H9 (cell line): ENCODE measurements at regions not wholly inside any gene's neighbourhood (a gene's known extent, or its start where the extent isn't known, plus 50 kb on each side); places are given as distances from the start of the nearest gene placed in this dataset.

Experiments
- DNase-seq: peaks from one replicate; pipeline ENCODE4 v3.0.0-alpha.2; 2017
- H2AFZ ChIP-seq: one replicate; pipeline ENCODE4 v1.6.1; 2013; ENCODE audit warnings: mild to moderate bottlenecking, low read length, control low read depth, moderate library complexity
- H2AK5ac ChIP-seq: 2 replicates; pipeline ENCODE4 v1.6.1; 2013; ENCODE audit warnings: low read length, control low read depth, mixed read lengths; ENCODE audit not compliant: insufficient read length
- H2BK120ac ChIP-seq: one replicate; pipeline ENCODE4 v1.6.1; 2013; ENCODE audit warnings: low read depth, mild to moderate bottlenecking, low read length, control low read depth, inconsistent platforms; ENCODE audit not compliant: poor library complexity, severe bottlenecking
- H2BK12ac ChIP-seq: 2 replicates; pipeline ENCODE4 v1.6.1; 2013; ENCODE audit warnings: low read length, control low read depth, mixed read lengths, low read depth; ENCODE audit not compliant: insufficient read length
- H2BK15ac ChIP-seq: 2 replicates; pipeline ENCODE4 v1.6.1; 2013; ENCODE audit warnings: low read depth, low read length, control low read depth
- H2BK20ac ChIP-seq: one replicate; pipeline ENCODE4 v1.6.1; 2013; ENCODE audit warnings: low read depth, mild to moderate bottlenecking, low read length, control low read depth, inconsistent platforms; ENCODE audit not compliant: poor library complexity, severe bottlenecking
- H2BK5ac ChIP-seq: 2 replicates; pipeline ENCODE4 v1.6.1; 2013; ENCODE audit warnings: low read length, control low read depth, mixed read lengths; ENCODE audit not compliant: insufficient read length
- H3K14ac ChIP-seq: 2 replicates; pipeline ENCODE4 v1.6.1; 2013; ENCODE audit warnings: low read length, control low read depth; ENCODE audit not compliant: insufficient read depth
- H3K18ac ChIP-seq: 2 replicates; pipeline ENCODE4 v1.6.1; 2013; ENCODE audit warnings: low read depth, mild to moderate bottlenecking, mixed read lengths, low read length, control low read depth; ENCODE audit not compliant: insufficient read length
- H3K23ac ChIP-seq: 2 replicates; pipeline ENCODE4 v1.6.1; 2013; ENCODE audit warnings: low read length, control low read depth, mixed read lengths, low read depth; ENCODE audit not compliant: insufficient read length
- H3K23me2 ChIP-seq: 2 replicates; pipeline ENCODE4 v1.6.1; 2013; ENCODE audit warnings: low read depth, mild to moderate bottlenecking, mixed read lengths, low read length, control low read depth; ENCODE audit not compliant: insufficient read length, poor library complexity, severe bottlenecking
- H3K27ac ChIP-seq: 2 replicates; pipeline ENCODE4 v1.5.1; 2013; ENCODE audit warnings: low read length, control low read depth, mixed read lengths, low read depth; ENCODE audit not compliant: insufficient read length
- H3K27me3 ChIP-seq: 2 replicates; pipeline ENCODE4 v1.6.1; 2013; ENCODE audit warnings: low read length, control low read depth, inconsistent platforms; ENCODE audit not compliant: insufficient read depth
- H3K4ac ChIP-seq: 2 replicates; pipeline ENCODE4 v1.6.1; 2013; ENCODE audit warnings: low read depth, mild to moderate bottlenecking, control low read depth, inconsistent platforms, low read length, moderate library complexity
- H3K4me1 ChIP-seq: 2 replicates; pipeline ENCODE4 v1.6.1; 2013; ENCODE audit warnings: low read length, control low read depth, inconsistent platforms; ENCODE audit not compliant: insufficient read depth
- H3K4me2 ChIP-seq: 2 replicates; pipeline ENCODE4 v1.6.1; 2013; ENCODE audit warnings: low read length, control low read depth, mixed read lengths; ENCODE audit not compliant: insufficient read length, insufficient read depth
- H3K56ac ChIP-seq: 2 replicates; pipeline ENCODE4 v1.6.1; 2013; ENCODE audit warnings: low read depth, mild to moderate bottlenecking, mixed read lengths, low read length, control low read depth; ENCODE audit not compliant: insufficient read length
- H3K79me1 ChIP-seq: 2 replicates; pipeline ENCODE4 v1.6.1; 2013; ENCODE audit warnings: low read depth, mild to moderate bottlenecking, moderate library complexity, low read length, control low read depth, inconsistent platforms; ENCODE audit not compliant: insufficient read depth, poor library complexity, severe bottlenecking
- H3K79me2 ChIP-seq: 2 replicates; pipeline ENCODE4 v1.6.1; 2013; ENCODE audit warnings: low read length, control low read depth, inconsistent platforms; ENCODE audit not compliant: insufficient read depth
- H3K9ac ChIP-seq: 2 replicates; pipeline ENCODE4 v1.6.1; 2013; ENCODE audit warnings: low read length, control low read depth, mixed read lengths; ENCODE audit not compliant: insufficient read length; ENCODE audit errors: extremely low read depth
- H3K9me3 ChIP-seq: one replicate; pipeline ENCODE4 v1.6.1; 2013; ENCODE audit warnings: low read depth, low read length, inconsistent platforms; ENCODE audit not compliant: control insufficient read depth
- H3T11ph ChIP-seq: one replicate; pipeline ENCODE4 v1.6.1; 2013; ENCODE audit warnings: mild to moderate bottlenecking, low read length, control low read depth, inconsistent platforms
- H4K20me1 ChIP-seq: one replicate; pipeline ENCODE4 v1.6.1; 2013; ENCODE audit not compliant: control insufficient read depth, insufficient read length, insufficient read depth
- H4K5ac ChIP-seq: 2 replicates; pipeline ENCODE4 v1.6.1; 2013; ENCODE audit warnings: low read depth, mild to moderate bottlenecking, mixed read lengths, low read length, control low read depth; ENCODE audit not compliant: insufficient read length
- H4K8ac ChIP-seq: replicated peaks from 2 replicates; pipeline ENCODE4 v1.6.1; 2013; ENCODE audit warnings: low read length, control low read depth, mixed read lengths, low read depth; ENCODE audit not compliant: insufficient read length
- H4K91ac ChIP-seq: 2 replicates; pipeline ENCODE4 v1.6.1; 2013; ENCODE audit warnings: low read depth, mild to moderate bottlenecking, moderate library complexity, mixed read lengths, low read length, control low read depth; ENCODE audit not compliant: insufficient read length
- H3K27ac Mint-ChIP-seq, 3 experiments: 2 replicates in 2 of 3; 3 replicates in 1 of 3; pipeline ENCODE4 v1.8.0; 2020 to 2021; ENCODE audit warnings: mixed read lengths in 3 of 3, mild to moderate bottlenecking in 1 of 3, moderate library complexity in 1 of 3
- H3K27me3 Mint-ChIP-seq: 2 replicates; pipeline ENCODE4 v1.8.0; 2021; ENCODE audit warnings: low read depth, mild to moderate bottlenecking, moderate library complexity, mixed read lengths
- H3K36me3 Mint-ChIP-seq, 3 experiments: 2 replicates in 2 of 3; 3 replicates in 1 of 3; pipeline ENCODE4 v1.8.0; 2020 to 2021; ENCODE audit warnings: low read depth in 3 of 3, mixed read lengths in 3 of 3; ENCODE audit not compliant: insufficient read depth in 1 of 3
- H3K4me1 Mint-ChIP-seq, 2 experiments: 2 replicates each; pipeline ENCODE4 v1.8.0; 2020; ENCODE audit warnings: mixed read lengths in 2 of 2
- H3K4me3 Mint-ChIP-seq, 2 experiments: 2 replicates in 1 of 2; 3 replicates in 1 of 2; pipeline ENCODE4 v1.8.0; 2020 to 2021; ENCODE audit warnings: mild to moderate bottlenecking in 2 of 2, mixed read lengths in 2 of 2, moderate library complexity in 1 of 2
- H3K9me3 Mint-ChIP-seq, 2 experiments: 2 replicates in 1 of 2; 3 replicates in 1 of 2; pipeline ENCODE4 v1.8.0; 2020; ENCODE audit warnings: mild to moderate bottlenecking in 2 of 2, mixed read lengths in 2 of 2, moderate library complexity in 1 of 2
- CTCF ChIP-seq: fragments of 200-600 bp; sonication (generic); conservative IDR thresholded peaks from 3 replicates; pipeline ENCODE4 v1.8.0; 2021; ENCODE audit warnings: antibody characterized with exemption, mild to moderate bottlenecking

DNA sequence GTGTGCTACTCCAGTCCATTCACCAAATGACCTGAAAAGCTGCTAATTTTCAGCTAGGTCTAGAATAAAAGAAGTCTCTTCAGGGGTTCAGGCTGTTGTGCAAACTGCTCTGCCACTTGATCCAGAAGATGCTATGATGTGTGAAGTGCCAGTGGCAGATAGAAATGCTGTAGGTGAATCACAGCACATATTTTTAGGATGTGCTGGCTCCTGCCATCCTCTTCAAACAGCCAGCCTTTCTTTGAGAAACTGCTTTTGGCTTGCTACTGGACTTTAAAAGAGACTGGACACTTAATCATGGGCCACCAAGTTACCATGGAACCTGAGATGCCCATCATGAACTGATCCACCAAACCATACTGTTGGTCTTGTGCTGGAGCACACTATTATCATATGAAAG lies 322.1 kb downstream of the EN1 start:
- no peak for DNase-seq
- peaks cover 14% of the 10 kb centered on the region for H3K9me3 ChIP-seq
- no peak overlapping the region for H3K56ac ChIP-seq

More for the DNA sequence above, 322.1 kb downstream of the EN1 start:
- no peaks in the 10 kb centered on the region for H3K23me2 ChIP-seq
- H2BK120ac ChIP-seq = no peak overlapping the region
- Mint-ChIP-seq H3K9me3 (peaks cover 20 to 25% of the 10 kb centered on the region in 2 experiments), H3K4me1 (peaks cover 18 to 22% of the 10 kb centered on the region in 2 experiments), H3K27ac (no peak overlapping the region), H3K27me3 (peaks cover 9% of the 10 kb centered on the region), H3K4me3 (no peak overlapping the region), H3K36me3 (peaks cover 3 to 26% (median 15%) of the 10 kb centered on the region in 3 experiments; a peak in 6 of 7 replicates)
- H3K18ac ChIP-seq = no peak overlapping the region
- H4K8ac ChIP-seq = no peak overlapping the region
- no peaks in the 10 kb centered on the region for H3K79me2 ChIP-seq
- H3K27me3 ChIP-seq = no peaks in the 10 kb centered on the region; the same call in 1 of the 2 replicates
- no peaks in the 10 kb centered on the region for H4K20me1 ChIP-seq
- TF ChIP-seq CTCF = no peak
- H3K9ac ChIP-seq = no peak overlapping the region
- no peak overlapping the region for H3K4ac ChIP-seq
- H3T11ph ChIP-seq = no peak overlapping the region
- no peak overlapping the region for H2BK12ac ChIP-seq
- no peak overlapping the region for H3K23ac ChIP-seq
- H3K27ac ChIP-seq = no peak overlapping the region
- no peak overlapping the region for H4K5ac ChIP-seq
- H3K79me1 ChIP-seq = no peaks in the 10 kb centered on the region
- H2BK5ac ChIP-seq = no peak overlapping the region
- no peak overlapping the region for H3K4me2 ChIP-seq
- peaks cover 13% of the 10 kb centered on the region; the same call in 1 of the 2 replicates for H3K4me1 ChIP-seq
- no peak overlapping the region for H2BK20ac ChIP-seq
- H4K91ac ChIP-seq = no peak overlapping the region
- no peak overlapping the region for H2BK15ac ChIP-seq
- no peak overlapping the region for H3K14ac ChIP-seq
- H2AK5ac ChIP-seq = no peak overlapping the region
- no peak overlapping the region for H2AFZ ChIP-seq
